ENCODE measurements at regions not wholly inside any gene's neighbourhood (a gene's known extent, or its start where the extent isn't known, plus 50 kb on each side); places are given as distances from the start of the nearest gene placed in this dataset.

DNA sequence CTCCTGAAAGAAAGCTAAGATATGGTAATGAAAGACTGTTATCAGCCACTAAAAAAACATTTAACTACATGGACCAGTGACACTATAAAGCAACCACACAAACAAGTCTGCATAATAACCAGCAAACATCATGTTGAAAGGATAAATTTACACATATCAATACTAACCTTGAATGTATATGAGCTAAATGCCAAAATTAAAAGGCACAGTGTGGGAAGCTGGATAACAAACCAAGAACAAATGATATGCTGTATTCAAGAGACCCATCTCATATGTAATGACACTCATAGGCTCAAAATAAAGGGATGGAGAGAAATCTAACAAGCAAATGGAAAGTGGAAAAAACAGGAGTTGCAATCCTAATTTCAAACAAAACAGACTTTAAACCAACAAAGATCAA is 213.1 kb upstream of the CDH2 start:
- peaks cover 11% of the 10 kb centered on the region for H3K9me3 Mint-ChIP-seq
- no peaks in the 10 kb centered on the region for H3K27me3 Mint-ChIP-seq
- TF ChIP-seq, protein P1, sequence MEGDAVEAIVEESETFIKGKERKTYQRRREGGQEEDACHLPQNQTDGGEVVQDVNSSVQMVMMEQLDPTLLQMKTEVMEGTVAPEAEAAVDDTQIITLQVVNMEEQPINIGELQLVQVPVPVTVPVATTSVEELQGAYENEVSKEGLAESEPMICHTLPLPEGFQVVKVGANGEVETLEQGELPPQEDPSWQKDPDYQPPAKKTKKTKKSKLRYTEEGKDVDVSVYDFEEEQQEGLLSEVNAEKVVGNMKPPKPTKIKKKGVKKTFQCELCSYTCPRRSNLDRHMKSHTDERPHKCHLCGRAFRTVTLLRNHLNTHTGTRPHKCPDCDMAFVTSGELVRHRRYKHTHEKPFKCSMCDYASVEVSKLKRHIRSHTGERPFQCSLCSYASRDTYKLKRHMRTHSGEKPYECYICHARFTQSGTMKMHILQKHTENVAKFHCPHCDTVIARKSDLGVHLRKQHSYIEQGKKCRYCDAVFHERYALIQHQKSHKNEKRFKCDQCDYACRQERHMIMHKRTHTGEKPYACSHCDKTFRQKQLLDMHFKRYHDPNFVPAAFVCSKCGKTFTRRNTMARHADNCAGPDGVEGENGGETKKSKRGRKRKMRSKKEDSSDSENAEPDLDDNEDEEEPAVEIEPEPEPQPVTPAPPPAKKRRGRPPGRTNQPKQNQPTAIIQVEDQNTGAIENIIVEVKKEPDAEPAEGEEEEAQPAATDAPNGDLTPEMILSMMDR (conservative IDR thresholded peaks at IDR 0.05), result no peak

DNA sequence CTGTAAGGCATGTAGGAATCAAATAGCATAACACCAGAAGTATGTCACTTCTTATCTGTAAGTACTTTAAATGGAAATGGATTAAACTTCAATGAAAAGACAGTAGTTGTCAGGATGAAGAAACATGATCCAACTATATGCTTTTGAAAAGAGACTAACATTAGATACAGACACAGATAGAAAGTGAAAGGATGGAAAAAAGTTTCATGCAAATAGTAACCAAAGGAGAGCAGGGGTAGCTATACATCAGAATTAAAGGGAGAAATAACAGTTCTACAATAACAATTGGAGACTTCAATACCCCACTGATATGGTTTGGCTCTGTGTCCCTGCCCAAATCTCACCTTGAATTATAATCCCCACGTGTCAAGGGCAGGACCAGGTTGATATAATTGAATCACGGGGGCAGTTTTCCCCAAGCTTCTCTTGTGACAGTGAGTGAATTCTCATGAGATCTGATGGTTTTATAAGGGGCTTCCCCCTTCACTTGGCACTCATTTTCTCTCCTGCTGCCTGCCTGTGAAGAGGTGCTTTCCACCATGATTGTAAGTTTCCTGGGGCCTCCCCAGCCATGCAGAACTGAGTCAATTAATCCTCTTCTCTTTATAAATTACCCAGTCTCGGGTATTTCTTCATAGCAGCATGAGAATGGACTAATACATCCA is 205.4 kb upstream of the CDH2 start:
- no peaks in the 10 kb centered on the region for H3K4me1 Mint-ChIP-seq (ENCODE audit: unreplicated experiment)
- H3K36me3 Mint-ChIP-seq, result no peaks in the 10 kb centered on the region
- DNase-seq (ENCODE audit: extremely low spot score, unreplicated experiment), result no peak
- H3K9me3 Mint-ChIP-seq, result no peaks in the 10 kb centered on the region
- H3K27me3 Mint-ChIP-seq, result no peaks in the 10 kb centered on the region
- TF ChIP-seq, protein P1 (conservative IDR thresholded peaks at IDR 0.05), result no peak
- H3K4me3 Mint-ChIP-seq, result no peak overlapping the region
- H3K27ac Mint-ChIP-seq, result no peak overlapping the region

More for the DNA sequence above, 213.1 kb upstream of the CDH2 start:
- no peak for DNase-seq (ENCODE audit: extremely low spot score, unreplicated experiment)
- H3K4me1 Mint-ChIP-seq (ENCODE audit: unreplicated experiment), result no peaks in the 10 kb centered on the region
- H3K36me3 Mint-ChIP-seq, result no peaks in the 10 kb centered on the region
- no peak overlapping the region for H3K4me3 Mint-ChIP-seq
- no peak overlapping the region for H3K27ac Mint-ChIP-seq

DNA sequence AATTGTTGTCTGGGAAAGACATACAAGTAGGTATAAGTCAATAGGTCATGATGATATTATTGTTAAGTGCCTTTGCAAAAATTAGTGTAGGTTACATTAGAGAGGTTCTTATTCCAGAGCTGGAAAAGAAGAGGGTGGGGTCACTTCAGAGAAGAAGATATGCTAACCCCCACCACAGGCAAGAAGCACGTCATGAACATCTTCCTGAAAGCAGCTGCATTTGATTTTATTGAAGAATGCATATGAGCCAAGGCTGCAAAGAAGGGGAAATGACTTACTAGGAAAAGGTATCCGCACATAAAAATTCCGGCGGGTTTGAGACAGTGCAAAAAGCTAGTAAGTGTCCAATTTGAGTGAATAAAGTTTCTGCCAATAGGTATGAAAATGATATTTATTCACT is 195.3 kb upstream of the CDH2 start:
- H3K4me1 Mint-ChIP-seq (ENCODE audit: unreplicated experiment), result no peaks in the 10 kb centered on the region
- no peaks in the 10 kb centered on the region for H3K9me3 Mint-ChIP-seq
- no peak overlapping the region for H3K4me3 Mint-ChIP-seq
- DNase-seq (ENCODE audit: extremely low spot score, unreplicated experiment), result no peak
- no peak overlapping the region for H3K27ac Mint-ChIP-seq
- H3K27me3 Mint-ChIP-seq, result no peaks in the 10 kb centered on the region
- TF ChIP-seq, protein P1 (conservative IDR thresholded peaks at IDR 0.05), result no peak
- H3K36me3 Mint-ChIP-seq, result no peaks in the 10 kb centered on the region

DNA sequence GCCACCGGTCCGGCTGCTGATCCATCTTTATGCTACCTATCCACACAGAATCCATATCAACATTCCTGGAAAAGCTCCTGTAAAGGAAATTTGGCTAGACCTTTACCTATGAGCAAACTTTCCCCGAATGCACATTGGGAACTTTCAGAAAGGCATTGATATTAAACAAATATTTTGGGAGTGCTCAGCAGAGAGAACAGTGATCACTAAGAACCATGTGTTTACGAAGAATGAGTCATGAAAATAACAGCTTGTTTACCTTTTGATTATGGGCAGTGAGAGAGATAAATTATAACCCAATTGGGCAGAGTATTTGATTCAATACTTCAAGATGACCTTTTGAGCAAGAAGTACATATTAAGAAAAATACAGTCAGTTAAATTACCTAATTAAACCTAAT is 189.7 kb upstream of the CDH2 start:
- Mint-ChIP-seq H3K27ac (no peak overlapping the region), H3K4me3 (no peak overlapping the region), H3K4me1 (ENCODE audit: unreplicated experiment) (no peaks in the 10 kb centered on the region), H3K27me3 (no peaks in the 10 kb centered on the region), H3K36me3 (no peaks in the 10 kb centered on the region), H3K9me3 (no peaks in the 10 kb centered on the region)
- no peak for DNase-seq (ENCODE audit: extremely low spot score, unreplicated experiment)
- TF ChIP-seq, protein P1 (conservative IDR thresholded peaks at IDR 0.05), result no peak

DNA sequence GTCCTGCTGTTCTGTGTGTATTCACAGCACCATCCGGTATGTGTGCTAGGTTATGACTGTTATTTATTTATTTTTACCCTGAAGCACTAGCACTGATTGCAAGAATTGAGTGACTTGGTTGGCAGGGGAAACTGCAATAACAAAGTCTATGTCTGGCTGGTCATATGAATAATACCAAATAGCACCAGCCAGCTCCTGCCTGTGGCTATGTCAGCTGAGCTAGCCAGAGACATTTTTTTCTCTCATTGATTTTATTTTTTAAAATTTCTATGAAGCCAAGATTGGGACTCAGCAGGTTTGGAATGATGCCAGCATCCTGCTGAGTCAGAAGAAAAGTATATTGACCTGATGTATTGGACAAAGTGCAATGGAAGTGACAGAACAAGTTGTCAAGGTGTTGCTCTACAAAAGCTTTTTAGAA is 188.5 kb upstream of the CDH2 start:
- H3K27ac Mint-ChIP-seq, result no peak overlapping the region
- TF ChIP-seq, protein P1 (conservative IDR thresholded peaks at IDR 0.05), result no peak
- no peaks in the 10 kb centered on the region for H3K9me3 Mint-ChIP-seq
- H3K36me3 Mint-ChIP-seq, result no peaks in the 10 kb centered on the region
- no peak overlapping the region for H3K4me3 Mint-ChIP-seq
- no peak for DNase-seq (ENCODE audit: extremely low spot score, unreplicated experiment)
- no peaks in the 10 kb centered on the region for H3K27me3 Mint-ChIP-seq
- no peaks in the 10 kb centered on the region for H3K4me1 Mint-ChIP-seq (ENCODE audit: unreplicated experiment)
